ENCODE measurements at regions not wholly inside any gene's neighbourhood (a gene's known extent, or its start where the extent isn't known, plus 50 kb on each side); places are given as distances from the start of the nearest gene placed in this dataset.
A peak's percentile ranks its signal among the peaks of the same experiment; 100 is the strongest.
"Not testable (repeated sequence)": the region's sequence is repeated elsewhere in the genome, so short reads cannot be mapped to it uniquely, and the experiment has no call there.

DNA sequence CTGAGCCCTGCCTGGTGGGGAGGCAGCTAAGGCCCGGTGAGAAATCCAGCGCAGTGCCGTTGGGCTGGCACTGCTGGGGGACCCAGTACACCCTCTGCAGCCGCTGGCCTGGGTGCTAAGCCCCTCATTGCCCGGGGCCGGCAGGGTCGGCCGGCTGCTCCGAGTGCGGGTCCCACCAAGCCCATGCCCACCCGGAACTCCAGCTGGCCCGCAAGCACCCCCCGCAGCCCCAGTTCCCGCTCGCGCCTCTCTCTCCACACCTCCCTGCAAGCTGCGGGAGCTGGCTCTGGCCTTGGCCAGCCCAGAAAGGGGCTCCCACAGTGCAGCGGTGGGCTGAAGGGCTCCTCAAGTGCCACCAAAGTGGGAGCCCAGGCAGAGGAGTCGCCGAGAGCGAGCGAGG, 225.1 kb upstream of the ANKH start:
- not testable (repeated sequence) for DNase-seq (ENCODE audit: low read depth)

GRCh38 chr5:15092801-15093200, 221.2 kb upstream of the ANKH start:
- DNase-seq (ENCODE audit: low read depth): no peak

- no peak for DNase-seq (ENCODE audit: low read depth)
Measured at GRCh38 chr5:15085671-15086070, 214.1 kb upstream of the ANKH start.

GRCh38 chr5:15082096-15082495, 210.5 kb upstream of the ANKH start:
- DNase-seq (ENCODE audit: low read depth): no peak

DNA sequence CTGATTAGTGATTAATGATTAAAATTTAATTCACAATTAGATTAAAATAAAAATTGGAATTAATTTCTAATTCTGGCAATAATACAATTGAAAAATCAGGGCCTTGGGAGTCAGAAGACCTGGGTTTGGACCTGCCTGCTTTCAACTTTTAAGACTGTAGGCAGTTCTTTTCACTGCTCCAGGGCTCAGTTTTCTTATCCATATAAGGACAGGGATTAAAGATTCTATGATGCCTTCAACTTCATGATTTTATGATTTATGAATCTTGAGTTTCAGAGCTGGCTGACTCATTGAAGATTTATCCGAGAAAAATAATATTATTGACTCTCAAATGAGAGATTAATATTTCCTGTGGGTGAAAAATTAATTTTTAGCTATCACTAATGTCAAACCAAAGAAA, 208.6 kb upstream of the ANKH start:
- DNase-seq (ENCODE audit: low read depth): no peak

- no peak for DNase-seq (ENCODE audit: low read depth)
Measured at GRCh38 chr5:15079566-15079965, 208.0 kb upstream of the ANKH start.

DNA sequence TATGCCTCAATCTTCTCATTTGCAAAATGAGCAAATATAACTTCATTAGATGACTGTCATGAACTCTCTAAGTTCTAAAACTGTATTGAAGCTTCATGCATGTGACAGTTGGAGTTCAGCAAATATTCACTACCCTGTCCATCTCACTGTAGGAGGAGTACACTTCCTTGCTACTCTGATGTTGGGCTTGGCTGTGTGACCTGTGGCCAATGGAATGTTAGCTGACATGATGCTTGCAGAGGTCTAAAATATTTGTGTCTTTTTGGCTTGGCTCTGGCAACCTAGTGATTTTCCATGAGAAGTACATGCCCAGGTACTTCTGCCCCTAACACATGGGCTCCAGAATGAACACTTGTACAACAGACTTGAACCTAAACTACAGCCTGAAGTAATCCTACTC, 203.1 kb upstream of the ANKH start:
- DNase-seq (ENCODE audit: low read depth): peak; percentile 8

DNA sequence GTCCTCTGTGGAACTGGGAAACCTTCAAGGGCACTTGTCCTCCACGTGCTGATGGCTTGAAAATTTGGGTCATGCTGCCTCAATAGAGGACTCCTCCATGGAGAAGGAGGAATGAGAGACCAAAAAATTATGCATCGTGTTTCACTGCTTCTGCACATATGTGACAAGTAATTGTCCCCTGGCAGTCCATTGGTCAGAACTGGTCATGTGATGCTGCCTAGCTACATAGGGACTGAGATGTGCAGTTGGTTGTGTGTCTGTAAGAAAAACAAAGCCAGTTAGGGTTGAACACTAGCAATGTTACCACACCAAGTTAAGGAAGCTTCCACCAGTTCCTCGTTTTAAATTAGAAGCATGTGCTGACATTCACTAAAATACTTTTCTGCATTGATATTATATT, 201.9 kb upstream of the ANKH start:
- no peak for DNase-seq (ENCODE audit: low read depth)

DNA sequence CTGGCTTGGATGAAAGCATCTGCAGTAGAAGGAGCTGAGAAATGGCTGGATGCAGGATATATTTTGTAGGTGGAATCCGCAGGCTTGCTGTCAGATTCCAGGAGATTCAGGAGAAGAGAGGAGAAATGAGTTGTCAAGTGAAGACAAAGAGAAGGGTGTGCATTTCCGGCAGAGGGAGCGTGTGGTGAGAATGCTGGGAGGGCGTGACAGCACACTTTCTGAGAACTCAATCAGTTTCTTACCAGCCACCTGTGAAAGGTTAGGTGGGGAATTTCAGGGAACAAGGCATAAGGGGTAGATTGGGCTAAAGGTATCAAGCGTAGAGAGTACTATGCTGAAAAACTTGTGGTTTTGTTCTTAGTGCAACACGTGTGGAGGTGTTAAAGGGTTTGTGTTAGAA, 199.3 kb upstream of the ANKH start:
- DNase-seq (ENCODE audit: low read depth): no peak

- DNase-seq (ENCODE audit: low read depth): no peak
Measured at GRCh38 chr5:15069407-15069905, 197.9 kb upstream of the ANKH start.

GRCh38 chr5:15065091-15065490, 193.5 kb upstream of the ANKH start:
- no peak for DNase-seq (ENCODE audit: low read depth)

- DNase-seq (ENCODE audit: low read depth): no peak
Measured at GRCh38 chr5:15064396-15064795, 192.8 kb upstream of the ANKH start.

GRCh38 chr5:15056988-15057592, 185.5 kb upstream of the ANKH start:
- DNase-seq (ENCODE audit: low read depth): no peak

GRCh38 chr5:15044521-15044920, 172.9 kb upstream of the ANKH start:
- no peak for DNase-seq (ENCODE audit: low read depth)

DNA sequence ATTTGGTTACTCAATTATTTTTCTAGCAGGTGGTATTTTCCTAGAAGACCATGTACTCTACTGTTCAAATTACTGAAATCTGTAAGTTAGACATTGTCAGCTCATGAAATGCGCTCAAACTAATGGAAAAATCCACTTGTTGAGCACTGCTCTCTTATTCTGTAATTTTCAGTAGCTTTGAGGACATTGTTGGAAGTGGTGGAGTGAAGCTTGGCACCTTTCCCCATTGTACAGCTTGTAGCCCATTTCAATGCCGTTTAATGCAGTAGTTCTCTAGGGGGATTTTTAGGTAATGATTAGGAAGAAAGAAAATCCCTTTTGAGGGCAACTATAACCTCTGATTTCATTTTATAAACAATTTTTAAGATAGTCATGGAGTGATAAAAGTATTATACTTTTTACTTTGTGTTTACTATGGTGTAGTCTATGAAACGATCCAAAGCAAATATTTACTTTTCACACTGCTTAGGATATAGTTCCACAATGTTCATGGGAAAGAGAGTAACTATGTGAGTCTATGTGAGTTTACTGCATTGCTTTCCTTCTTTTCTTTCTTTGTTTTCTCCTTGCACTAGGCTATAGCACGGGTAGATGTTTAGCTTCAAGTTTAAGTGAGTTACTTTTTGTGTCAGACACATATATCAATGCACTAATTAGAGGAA, 165.8 kb upstream of the ANKH start:
- no peak for DNase-seq (ENCODE audit: low read depth)

DNA sequence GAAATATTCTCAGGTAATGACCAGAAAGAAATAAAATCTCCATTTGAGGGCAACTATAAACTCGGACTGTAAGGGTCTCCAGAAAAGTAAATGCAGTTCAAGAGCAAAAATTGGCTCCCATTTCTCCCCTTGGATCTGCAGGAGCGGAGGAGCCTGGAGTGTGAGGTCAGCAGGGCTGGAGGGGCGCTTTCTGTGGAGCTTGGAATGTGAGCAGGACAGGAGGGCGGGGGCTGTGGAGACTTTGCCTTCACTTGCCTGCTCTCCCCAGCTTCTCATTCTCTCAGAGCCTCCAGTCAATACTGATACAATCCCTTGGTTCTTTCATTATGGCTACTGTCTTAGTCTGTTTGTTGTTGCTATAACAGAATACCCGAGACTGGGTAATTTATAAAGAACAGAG, 162.8 kb upstream of the ANKH start:
- DNase-seq (ENCODE audit: low read depth): no peak

- DNase-seq (ENCODE audit: low read depth): no peak
Measured at GRCh38 chr5:15031180-15031579, 159.6 kb upstream of the ANKH start.

- no peak for DNase-seq (ENCODE audit: low read depth)
Measured at GRCh38 chr5:15027764-15028163, 156.2 kb upstream of the ANKH start.

GRCh38 chr5:15026944-15027343, 155.4 kb upstream of the ANKH start:
- no peak for DNase-seq (ENCODE audit: low read depth)

DNA sequence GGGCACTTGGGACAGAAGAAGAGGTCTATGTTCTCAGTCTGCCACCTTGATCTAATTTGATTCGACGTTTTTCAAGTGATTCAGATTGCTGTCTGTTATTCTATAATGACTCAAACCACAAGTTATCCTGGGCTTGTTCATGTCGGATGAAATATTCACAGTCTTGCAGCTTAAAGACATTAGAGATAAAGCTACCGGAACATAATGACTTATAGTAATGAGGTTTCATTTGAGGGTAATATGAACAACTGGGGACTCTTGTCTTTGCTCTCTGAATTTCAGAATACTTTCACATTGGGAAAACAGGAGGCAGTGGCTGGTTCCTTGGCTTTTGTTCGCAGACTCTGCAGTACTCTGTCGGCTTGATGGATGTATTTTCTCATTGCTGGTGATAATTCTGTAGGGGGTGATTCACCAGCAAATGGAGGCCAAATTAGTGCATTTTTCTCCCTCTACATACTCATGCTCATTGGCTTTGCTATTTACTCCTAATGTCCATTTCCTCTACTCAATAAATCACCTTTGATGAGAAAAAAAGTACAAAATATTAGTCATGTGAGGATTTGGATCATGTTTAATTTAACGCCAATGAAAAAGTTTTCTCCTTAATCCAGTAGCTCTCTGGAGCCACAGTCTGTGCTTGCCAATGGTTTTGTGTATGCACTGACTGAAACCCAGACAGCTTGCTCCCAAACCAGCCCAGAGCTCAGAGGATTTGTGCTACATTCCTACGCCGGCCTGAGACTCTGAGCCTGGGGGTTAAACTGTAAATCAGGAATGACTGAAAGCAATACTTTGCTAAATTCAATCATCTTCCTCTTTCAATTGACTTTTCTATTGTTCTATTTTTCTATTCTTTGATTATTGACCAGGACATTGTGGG, 154.7 kb upstream of the ANKH start:
- no peak for DNase-seq (ENCODE audit: low read depth)

DNA sequence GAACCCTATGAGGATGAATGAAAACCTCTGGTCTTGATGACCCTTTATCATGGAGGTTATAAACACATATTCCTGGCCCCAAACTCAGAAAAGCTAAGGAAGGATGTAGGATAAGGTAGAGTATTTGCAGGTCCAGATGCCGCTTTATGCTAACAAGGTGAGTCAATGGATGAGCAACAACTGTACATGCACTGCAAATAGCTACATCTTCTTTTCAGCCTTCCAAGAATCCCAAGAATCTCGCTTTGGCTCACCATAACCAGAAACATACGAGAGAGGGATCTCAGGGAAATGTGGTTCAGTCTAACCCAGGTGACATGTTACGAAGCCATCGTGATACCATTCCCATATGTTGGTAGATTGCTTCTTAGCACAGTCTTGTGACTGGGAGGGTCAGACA, 152.3 kb upstream of the ANKH start:
- DNase-seq (ENCODE audit: low read depth): no peak

- DNase-seq (ENCODE audit: low read depth): no peak
Measured at GRCh38 chr5:15023266-15023665, 151.7 kb upstream of the ANKH start.
